ENCODE measurements at regions not wholly inside any gene's neighbourhood (a gene's known extent, or its start where the extent isn't known, plus 50 kb on each side); places are given as distances from the start of the nearest gene placed in this dataset.
"Not testable (repeated sequence)": the region's sequence is repeated elsewhere in the genome, so short reads cannot be mapped to it uniquely, and the experiment has no call there.

- not testable (repeated sequence) for DNase-seq
These were observed 78.7 kb downstream of the NPIPB11 start for GRCh38 chr16:29327631-29328408.

GRCh38 chr16:29326164-29327125 is 80.1 kb downstream of the NPIPB11 start:
- not testable (repeated sequence) for DNase-seq

- DNase-seq: not testable (repeated sequence)
These were observed 82.8 kb downstream of the NPIPB11 start for GRCh38 chr16:29323725-29324124.

- no peak for DNase-seq
These were observed 84.9 kb downstream of the NPIPB11 start for GRCh38 chr16:29321585-29321984.

- no peak for DNase-seq
These were observed 85.5 kb downstream of the NPIPB11 start for GRCh38 chr16:29321000-29321393.

GRCh38 chr16:29320274-29320999 is 86.1 kb downstream of the NPIPB11 start:
- no peak for DNase-seq

GRCh38 chr16:29319726-29320125 is 86.8 kb downstream of the NPIPB11 start:
- no peak for DNase-seq

GRCh38 chr16:29318561-29318968 is 87.9 kb downstream of the NPIPB11 start:
- not testable (repeated sequence) for DNase-seq

- no peak for DNase-seq
These were observed 88.5 kb downstream of the NPIPB11 start for GRCh38 chr16:29318037-29318436.

- no peak for DNase-seq
These were observed 89.2 kb downstream of the NPIPB11 start for GRCh38 chr16:29317269-29317668.

GRCh38 chr16:29316761-29317183 is 89.7 kb downstream of the NPIPB11 start:
- no peak for DNase-seq

- DNase-seq: no peak
These were observed 90.5 kb downstream of the NPIPB11 start for GRCh38 chr16:29315916-29316517.

GRCh38 chr16:29315046-29315445 is 91.5 kb downstream of the NPIPB11 start:
- no peak for DNase-seq

- DNase-seq: no peak
These were observed 92.1 kb downstream of the NPIPB11 start for GRCh38 chr16:29314292-29314934.

GRCh38 chr16:29313559-29314048 is 92.9 kb downstream of the NPIPB11 start:
- DNase-seq: no peak

GRCh38 chr16:29312835-29313558 is 93.5 kb downstream of the NPIPB11 start:
- DNase-seq: no peak

- DNase-seq: not testable (repeated sequence)
These were observed 94.2 kb downstream of the NPIPB11 start for GRCh38 chr16:29312345-29312675.

- DNase-seq: no peak
These were observed 94.8 kb downstream of the NPIPB11 start for GRCh38 chr16:29311461-29312344.

GRCh38 chr16:29310852-29311314 is 95.6 kb downstream of the NPIPB11 start:
- no peak for DNase-seq

- DNase-seq: not testable (repeated sequence)
These were observed 96.3 kb downstream of the NPIPB11 start for GRCh38 chr16:29310243-29310642.
